Cardiac muscle cell (in vitro differentiated cells and primary cell): ENCODE measurements at regions not wholly inside any gene's neighbourhood (a gene's known extent, or its start where the extent isn't known, plus 50 kb on each side); places are given as distances from the start of the nearest gene placed in this dataset.

Source experiments
- DNase-seq, 2 donors: peaks; one replicate each; pipeline versions ENCODE4 v3.0.0 to v3.0.0-alpha.2; 2010 to 2017; ENCODE audit warnings: low read depth in 1 of 2, low spot score in 1 of 2
- H3K27ac ChIP-seq: fragments of 200-600 bp; sonication (generic); 2 replicates; pipeline ENCODE4 v1.5.1; 2016
- H3K27me3 ChIP-seq: fragments of 200-600 bp; sonication (generic); 2 replicates; pipeline ENCODE4 v1.6.0; 2016; ENCODE audit warnings: control low read depth
- H3K36me3 ChIP-seq: fragments of 200-600 bp; sonication (generic); 2 replicates; pipeline ENCODE4 v1.5.1; 2016; ENCODE audit warnings: control low read depth
- H3K4me1 ChIP-seq: fragments of 200-600 bp; sonication (generic); 2 replicates; pipeline ENCODE4 v1.8.1; 2017; ENCODE audit warnings: low read depth, mild to moderate bottlenecking, mixed run types
- H3K4me3 ChIP-seq: fragments of 200-600 bp; sonication (generic); 2 replicates; pipeline ENCODE4 v1.5.1; 2016; ENCODE audit warnings: mild to moderate bottlenecking
- H3K9me3 ChIP-seq: fragments of 200-600 bp; sonication (generic); 2 replicates; pipeline ENCODE4 v1.5.1; 2017; ENCODE audit warnings: low read depth, mild to moderate bottlenecking, control low read depth
- CTCF ChIP-seq: IDR thresholded peaks from 2 replicates; pipeline ENCODE4 v1.5.1; 2012; ENCODE audit warnings: low read depth, mild to moderate bottlenecking, low read length

- Histone ChIP-seq H3K36me3 (no peaks in the 10 kb centered on the region), H3K4me1 (no peaks in the 10 kb centered on the region), H3K27me3 (no peaks in the 10 kb centered on the region), H3K4me3 (no peak overlapping the region), H3K27ac (no peak overlapping the region), H3K9me3 (no peaks in the 10 kb centered on the region)
- TF ChIP-seq CTCF, result no peak
- no peak for DNase-seq
Observed at GRCh38 chr6:164315376-164315775, 900.9 kb downstream of the QKI start.

GRCh38 chr6:164308339-164308738, 893.8 kb downstream of the QKI start:
- H3K27me3 ChIP-seq, result no peaks in the 10 kb centered on the region
- H3K36me3 ChIP-seq, result no peaks in the 10 kb centered on the region
- no peak overlapping the region for H3K27ac ChIP-seq
- H3K9me3 ChIP-seq, result no peaks in the 10 kb centered on the region
- TF ChIP-seq CTCF, result no peak
- no peak overlapping the region for H3K4me3 ChIP-seq
- no peak for DNase-seq
- H3K4me1 ChIP-seq, result no peaks in the 10 kb centered on the region

GRCh38 chr6:164303102-164303964, 888.8 kb downstream of the QKI start:
- H3K27me3 ChIP-seq, result no peaks in the 10 kb centered on the region
- H3K4me3 ChIP-seq, result no peak overlapping the region
- H3K27ac ChIP-seq, result no peak overlapping the region
- no peaks in the 10 kb centered on the region for H3K36me3 ChIP-seq
- peak in 1 of 2 donors; percentile 86 for DNase-seq
- TF ChIP-seq CTCF, result no peak
- no peaks in the 10 kb centered on the region for H3K4me1 ChIP-seq
- H3K9me3 ChIP-seq, result no peaks in the 10 kb centered on the region

- peak in 1 of 2 donors; percentile 52 for DNase-seq
- no peaks in the 10 kb centered on the region for H3K36me3 ChIP-seq
- H3K9me3 ChIP-seq, result no peaks in the 10 kb centered on the region
- H3K4me1 ChIP-seq, result no peaks in the 10 kb centered on the region
- TF ChIP-seq CTCF, result no peak
- H3K4me3 ChIP-seq, result no peak overlapping the region
- H3K27me3 ChIP-seq, result no peaks in the 10 kb centered on the region
- H3K27ac ChIP-seq, result no peak overlapping the region
Observed at GRCh38 chr6:164296411-164296810, 881.9 kb downstream of the QKI start.

GRCh38 chr6:164294047-164294784, 879.7 kb downstream of the QKI start:
- H3K36me3 ChIP-seq, result no peaks in the 10 kb centered on the region
- H3K27ac ChIP-seq, result no peak overlapping the region
- no peak overlapping the region for H3K4me3 ChIP-seq
- H3K4me1 ChIP-seq, result no peaks in the 10 kb centered on the region
- H3K27me3 ChIP-seq, result no peaks in the 10 kb centered on the region
- no peak for TF ChIP-seq CTCF
- H3K9me3 ChIP-seq, result no peaks in the 10 kb centered on the region
- DNase-seq, result no peak
